Sigmoid colon (tissue), 6 donors: ENCODE measurements at regions not wholly inside any gene's neighbourhood (a gene's known extent, or its start where the extent isn't known, plus 50 kb on each side); places are given as distances from the start of the nearest gene placed in this dataset.

Source experiments
- DNase-seq: peaks from one replicate; pipeline ENCODE4 v3.0.0-alpha.2; 2019
- H3K27ac ChIP-seq, 4 donors: fragments of 200-600 bp; sonication (generic); one replicate each; pipeline ENCODE4 v1.5.1; 2016 to 2019; ENCODE audit warnings: mild to moderate bottlenecking in 1 of 4
- H3K27me3 ChIP-seq, 3 donors: fragments of 200-600 bp; sonication (generic); one replicate each; pipeline ENCODE4 v1.5.1; 2019; ENCODE audit warnings: mild to moderate bottlenecking in 1 of 3
- H3K36me3 ChIP-seq, 4 donors: fragments of 200-600 bp; sonication (generic); one replicate each; pipeline ENCODE4 v1.5.1; 2016 to 2019
- H3K4me1 ChIP-seq, 4 donors: fragments of 200-600 bp; sonication (generic); one replicate each; pipeline ENCODE4 v1.5.1; 2017 to 2019
- H3K4me3 ChIP-seq, 4 donors: fragments of 200-600 bp; sonication (generic); one replicate each; pipeline ENCODE4 v1.5.1; 2017 to 2019; ENCODE audit warnings: mild to moderate bottlenecking in 2 of 4, moderate library complexity in 1 of 4
- H3K9me3 ChIP-seq, 4 donors: fragments of 200-600 bp in 3 of 4; sonication (generic) in 3 of 4; one replicate each; pipeline versions ENCODE4 v1.5.1 to v1.6.1; 2013 to 2019
- EP300 ChIP-seq, 4 donors: sonication (generic); formaldehyde crosslinking; IDR thresholded peaks; one replicate each; pipeline ENCODE4 v1.6.1; 2017; ENCODE audit warnings: antibody characterized with exemption in 4 of 4
- POLR2A ChIP-seq, 2 donors: fragments of 450-650 bp; IDR thresholded peaks; one replicate each; pipeline ENCODE4 v1.6.1; 2016; ENCODE audit warnings: antibody characterized with exemption in 2 of 2, mild to moderate bottlenecking in 2 of 2, moderate library complexity in 2 of 2
- POLR2AphosphoS5 ChIP-seq, 4 donors: sonication (generic); formaldehyde crosslinking; IDR thresholded peaks; one replicate each; pipeline ENCODE4 v1.6.1; 2017; ENCODE audit warnings: antibody characterized with exemption in 4 of 4
- WGBS, 2 donors: extraction: QIAGEN DNeasy Blood & Tissue Kit; methylation state at CpG; one replicate each; pipeline ENCODE4 v1.1.7; 2013; 5-methylcytosine and 5-hydroxymethylcytosine counted together
- intact Hi-C: fragments of 100-400 bp; cut with DNase I; formaldehyde crosslinking; loops from one replicate; pipeline ENCODE4 v1.15.1; 2023
- TF ChIP-seq, protein P1 (sequence below), 4 experiments: fragments of 450-650 bp in 3 of 4; fragments of 200-600 bp in 1 of 4; IDR thresholded peaks; one replicate each; pipeline ENCODE4 v1.5.1; 2016 to 2019; ENCODE audit warnings: antibody characterized with exemption in 4 of 4, mild to moderate bottlenecking in 3 of 4, moderate library complexity in 2 of 4
- donor health status: healthy with polysubstance abuse.
- donor health status: healthy.

DNA sequence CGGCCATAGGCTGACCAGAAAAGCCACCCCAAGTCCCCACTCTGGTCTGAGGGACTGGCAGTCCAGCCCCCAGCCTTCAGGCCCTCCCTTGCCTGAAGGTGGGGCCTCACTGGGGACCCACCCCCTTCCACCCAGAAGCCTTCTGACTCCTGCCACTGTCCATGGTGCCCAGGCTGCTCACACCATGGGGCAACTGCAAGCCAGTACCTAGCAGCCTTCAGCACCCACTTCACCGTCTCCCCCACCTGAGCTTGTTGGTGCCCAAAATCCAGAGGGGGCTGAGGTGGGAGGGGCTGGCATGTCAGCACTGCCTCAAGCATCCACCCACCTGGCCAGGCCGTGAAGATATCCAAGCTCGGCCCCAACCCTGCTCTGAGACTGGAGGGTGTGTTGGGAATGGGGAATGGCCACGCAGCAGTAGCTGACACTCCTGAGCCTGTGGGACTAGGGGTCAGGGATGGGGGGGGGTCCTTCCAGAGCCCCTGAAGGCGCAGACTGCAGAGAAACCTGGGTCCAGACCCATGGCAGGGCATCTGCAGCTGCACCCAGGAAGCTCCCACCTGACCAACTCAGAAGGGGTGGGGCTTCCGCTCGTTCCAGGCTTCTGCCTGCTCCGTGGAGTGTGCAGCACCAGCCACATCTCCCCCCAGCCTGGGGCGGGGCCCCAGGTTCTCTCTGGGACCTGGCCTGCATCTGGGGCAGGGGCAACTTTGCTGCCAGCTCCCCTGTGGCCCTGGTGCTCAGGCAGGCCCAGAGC, 942.1 kb upstream of the EPHA7 start:
- DNase-seq = no peak
- 87 to 88% methylated on average over 10 of the region's 10 CpGs for WGBS, 2 donors
- Histone ChIP-seq H3K27me3 (no peaks in the 10 kb centered on the region), H3K9me3 (no peaks in the 10 kb centered on the region), H3K4me1 (no peaks in the 10 kb centered on the region), H3K27ac (no peak overlapping the region), H3K36me3 (no peaks in the 10 kb centered on the region), H3K4me3 (no peak overlapping the region)
- TF ChIP-seq, protein P1, sequence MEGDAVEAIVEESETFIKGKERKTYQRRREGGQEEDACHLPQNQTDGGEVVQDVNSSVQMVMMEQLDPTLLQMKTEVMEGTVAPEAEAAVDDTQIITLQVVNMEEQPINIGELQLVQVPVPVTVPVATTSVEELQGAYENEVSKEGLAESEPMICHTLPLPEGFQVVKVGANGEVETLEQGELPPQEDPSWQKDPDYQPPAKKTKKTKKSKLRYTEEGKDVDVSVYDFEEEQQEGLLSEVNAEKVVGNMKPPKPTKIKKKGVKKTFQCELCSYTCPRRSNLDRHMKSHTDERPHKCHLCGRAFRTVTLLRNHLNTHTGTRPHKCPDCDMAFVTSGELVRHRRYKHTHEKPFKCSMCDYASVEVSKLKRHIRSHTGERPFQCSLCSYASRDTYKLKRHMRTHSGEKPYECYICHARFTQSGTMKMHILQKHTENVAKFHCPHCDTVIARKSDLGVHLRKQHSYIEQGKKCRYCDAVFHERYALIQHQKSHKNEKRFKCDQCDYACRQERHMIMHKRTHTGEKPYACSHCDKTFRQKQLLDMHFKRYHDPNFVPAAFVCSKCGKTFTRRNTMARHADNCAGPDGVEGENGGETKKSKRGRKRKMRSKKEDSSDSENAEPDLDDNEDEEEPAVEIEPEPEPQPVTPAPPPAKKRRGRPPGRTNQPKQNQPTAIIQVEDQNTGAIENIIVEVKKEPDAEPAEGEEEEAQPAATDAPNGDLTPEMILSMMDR (IDR thresholded peaks at IDR 0.05) = no peak
- TF ChIP-seq POLR2AphosphoS5 (IDR thresholded peaks at IDR 0.05) (no peak), POLR2A (IDR thresholded peaks at IDR 0.05) (no peak), EP300 (IDR thresholded peaks at IDR 0.05) (no peak)
- intact Hi-C loops = no loop called here

DNA sequence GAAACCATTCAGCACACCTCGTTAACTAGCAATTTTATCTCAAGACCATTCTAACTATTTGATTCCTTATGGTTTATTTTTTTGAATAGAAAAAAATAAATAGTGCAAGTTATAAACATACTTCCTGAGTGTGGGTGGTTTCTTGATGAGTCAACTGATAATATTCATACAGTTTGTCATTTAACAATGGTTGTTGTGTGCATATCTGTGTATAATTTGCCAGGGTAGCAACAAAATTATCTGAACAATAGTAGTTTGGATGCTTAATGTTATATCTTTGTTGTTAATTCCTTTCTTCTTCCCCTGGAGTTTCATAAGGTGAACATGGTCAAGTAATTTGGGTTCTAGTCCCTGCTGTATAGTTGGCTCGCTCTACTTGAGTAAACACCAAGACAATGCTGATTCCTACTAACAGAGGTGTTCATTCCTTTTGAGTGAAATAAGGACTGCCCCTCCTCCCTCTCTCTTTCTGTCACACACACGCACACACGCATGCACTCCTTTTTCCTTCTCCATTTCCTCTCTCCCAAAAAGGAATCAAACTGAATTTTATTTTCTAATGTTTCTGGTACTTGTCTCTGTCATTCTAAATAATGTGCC, 938.1 kb upstream of the EPHA7 start:
- no peak for DNase-seq
- no peak overlapping the region for H3K4me3 ChIP-seq
- no peaks in the 10 kb centered on the region for H3K4me1 ChIP-seq
- no peaks in the 10 kb centered on the region for H3K36me3 ChIP-seq
- intact Hi-C loops = no loop called here
- no peaks in the 10 kb centered on the region for H3K27me3 ChIP-seq
- no peaks in the 10 kb centered on the region for H3K9me3 ChIP-seq
- WGBS, 2 donors = 58 to 77% methylated on average over 4 of the region's 4 CpGs
- no peak for TF ChIP-seq POLR2A (IDR thresholded peaks at IDR 0.05)
- no peak for TF ChIP-seq POLR2AphosphoS5 (IDR thresholded peaks at IDR 0.05)
- no peak for TF ChIP-seq EP300 (IDR thresholded peaks at IDR 0.05)
- TF ChIP-seq, protein P1 (IDR thresholded peaks at IDR 0.05) = no peak
- no peak overlapping the region for H3K27ac ChIP-seq

DNA sequence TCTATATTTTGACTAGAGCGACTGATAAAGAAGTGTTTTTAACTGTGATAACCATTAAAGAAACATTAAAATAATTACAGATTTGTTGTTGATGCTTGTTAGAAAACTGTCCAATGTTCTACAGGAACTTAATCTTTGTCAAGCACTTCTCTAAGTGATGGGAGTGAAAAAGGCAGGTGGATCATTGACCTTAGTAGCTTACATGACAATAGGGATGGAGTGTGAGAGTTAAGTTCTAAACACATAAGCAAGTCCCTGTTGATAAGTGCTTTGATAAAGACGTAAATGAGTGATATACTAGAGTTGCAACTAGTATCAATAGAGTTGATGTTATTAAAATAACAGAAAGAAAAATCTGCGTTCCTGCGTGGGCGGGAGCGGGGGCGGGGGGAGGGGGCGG, 931.5 kb upstream of the EPHA7 start:
- TF ChIP-seq, protein P1 (IDR thresholded peaks at IDR 0.05) = no peak
- TF ChIP-seq EP300 (IDR thresholded peaks at IDR 0.05) = no peak
- TF ChIP-seq POLR2A (IDR thresholded peaks at IDR 0.05) = no peak
- no peak for TF ChIP-seq POLR2AphosphoS5 (IDR thresholded peaks at IDR 0.05)
- Histone ChIP-seq H3K4me1 (no peaks in the 10 kb centered on the region), H3K4me3 (no peak overlapping the region), H3K9me3 (no peaks in the 10 kb centered on the region), H3K36me3 (no peaks in the 10 kb centered on the region), H3K27ac (no peak overlapping the region), H3K27me3 (no peaks in the 10 kb centered on the region)
- intact Hi-C loops = no loop called here
- 69 to 77% methylated on average over 8 of the region's 8 CpGs for WGBS, 2 donors
- DNase-seq = no peak

DNA sequence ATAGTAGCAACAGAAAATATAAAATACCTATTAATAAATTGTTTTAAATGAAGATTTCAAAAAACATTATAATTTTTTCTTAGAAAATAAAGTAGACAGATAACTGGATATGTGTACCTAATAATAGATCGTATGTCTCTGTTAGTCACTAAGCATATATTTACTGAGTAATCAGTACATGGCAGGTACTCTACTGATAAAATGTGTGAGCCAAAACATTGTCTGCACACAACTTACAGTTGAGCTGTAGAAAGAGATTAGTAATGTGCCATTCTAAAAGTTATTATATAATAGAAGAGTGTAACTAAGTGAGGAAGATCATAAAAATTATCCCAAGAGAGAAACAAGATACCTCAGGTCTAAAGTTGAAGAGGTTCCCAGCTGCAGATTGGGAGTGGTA, 929.9 kb upstream of the EPHA7 start:
- no peak overlapping the region for H3K4me3 ChIP-seq

More for the DNA sequence above, 929.9 kb upstream of the EPHA7 start:
- intact Hi-C loops = no loop called here
- no peaks in the 10 kb centered on the region for H3K36me3 ChIP-seq
- no peak overlapping the region for H3K27ac ChIP-seq
- TF ChIP-seq, protein P1 (IDR thresholded peaks at IDR 0.05) = no peak
- no peak for TF ChIP-seq POLR2AphosphoS5 (IDR thresholded peaks at IDR 0.05)
- TF ChIP-seq POLR2A (IDR thresholded peaks at IDR 0.05) = no peak
- no peak for TF ChIP-seq EP300 (IDR thresholded peaks at IDR 0.05)
- H3K4me1 ChIP-seq = no peaks in the 10 kb centered on the region
- WGBS, 2 donors = 30 to 74% methylated on average over 1 of the region's 1 CpG
- DNase-seq = no peak
- no peaks in the 10 kb centered on the region for H3K27me3 ChIP-seq
- no peaks in the 10 kb centered on the region for H3K9me3 ChIP-seq
